CD14-positive monocyte (primary cell): ENCODE measurements at regions not wholly inside any gene's neighbourhood (a gene's known extent, or its start where the extent isn't known, plus 50 kb on each side); places are given as distances from the start of the nearest gene placed in this dataset.

Experiments used
- DNase-seq, 3 donors: peaks; one replicate each; pipeline ENCODE4 v3.0.0-alpha.2; 2011 to 2022
- H2AFZ ChIP-seq: 2 replicates; pipeline ENCODE4 v1.6.0; 2012; ENCODE audit warnings: mild to moderate bottlenecking, low read depth, low read length, inconsistent platforms; ENCODE audit not compliant: insufficient read depth, poor library complexity, severe bottlenecking
- H3K27ac ChIP-seq, 2 donors: 1 replicate in 1 of 2; 2 replicates in 1 of 2; pipeline ENCODE4 v1.5.1; 2012 to 2013; ENCODE audit warnings: low read length in 2 of 2, control low read depth in 1 of 2, inconsistent platforms in 1 of 2, low read depth in 1 of 2, mild to moderate bottlenecking in 1 of 2
- H3K27me3 ChIP-seq, 2 donors: one replicate each; pipeline versions ENCODE4 v1.6.0 to v1.6.1; 2011 to 2013; ENCODE audit warnings: low read length in 2 of 2; ENCODE audit not compliant: control insufficient read depth in 2 of 2, insufficient read depth in 2 of 2
- H3K36me3 ChIP-seq, 2 donors: replicated peaks in 1 of 2; 1 replicate in 1 of 2; 2 replicates in 1 of 2; pipeline versions ENCODE4 v1.5.1 to v1.6.1; 2012 to 2013; ENCODE audit warnings: low read length in 2 of 2, control low read depth in 1 of 2, inconsistent platforms in 1 of 2, mild to moderate bottlenecking in 1 of 2; ENCODE audit not compliant: insufficient read depth in 2 of 2, control insufficient read depth in 1 of 2
- H3K4me1 ChIP-seq, 2 donors: 1 replicate in 1 of 2; 2 replicates in 1 of 2; pipeline versions ENCODE4 v1.5.1 to v1.6.1; 2012 to 2013; ENCODE audit warnings: low read length in 2 of 2, control low read depth in 1 of 2, inconsistent platforms in 1 of 2, mild to moderate bottlenecking in 1 of 2, moderate library complexity in 1 of 2; ENCODE audit not compliant: insufficient read depth in 2 of 2, control insufficient read depth in 1 of 2
- H3K4me2 ChIP-seq: replicated peaks from 2 replicates; pipeline ENCODE3; 2012; ENCODE audit warnings: low read length, moderate library complexity, mild to moderate bottlenecking; ENCODE audit not compliant: poor library complexity, severe bottlenecking; ENCODE audit errors: extremely low read depth
- H3K4me3 ChIP-seq, 3 experiments: fragments of 200-600 bp in 1 of 3; sonication (generic) in 1 of 3; replicated peaks in 1 of 3; 1 replicate in 2 of 3; 2 replicates in 1 of 3; pipeline ENCODE4 v1.5.1; 2011 to 2013; ENCODE audit warnings: low read length in 3 of 3, mild to moderate bottlenecking in 3 of 3, control low read depth in 2 of 3, low read depth in 2 of 3, inconsistent platforms in 1 of 3, moderate library complexity in 1 of 3
- H3K79me2 ChIP-seq: 2 replicates; pipeline ENCODE4 v1.6.0; 2012; ENCODE audit warnings: mild to moderate bottlenecking, control low read depth, inconsistent platforms, low read length, moderate library complexity; ENCODE audit not compliant: insufficient read depth
- H3K9ac ChIP-seq: 2 replicates; pipeline ENCODE4 v1.6.0; 2017; ENCODE audit warnings: low read length, mild to moderate bottlenecking; ENCODE audit not compliant: insufficient read depth, poor library complexity, severe bottlenecking
- H3K9me3 ChIP-seq, 2 donors: replicated peaks in 1 of 2; 1 replicate in 1 of 2; 2 replicates in 1 of 2; pipeline versions ENCODE4 v1.5.1 to v1.6.1; 2012 to 2013; ENCODE audit warnings: low read length in 2 of 2, control low read depth in 1 of 2; ENCODE audit not compliant: control insufficient read depth in 1 of 2, insufficient read depth in 1 of 2
- H4K20me1 ChIP-seq: 2 replicates; pipeline ENCODE4 v1.6.0; 2012; ENCODE audit warnings: mild to moderate bottlenecking, low read length, control low read depth, moderate library complexity; ENCODE audit not compliant: insufficient read depth
- H3K27ac Mint-ChIP-seq, 7 donors: one replicate each; pipeline ENCODE4 v1.8.0; 2020; ENCODE audit warnings: mild to moderate bottlenecking in 7 of 7, mixed read lengths in 7 of 7, moderate library complexity in 6 of 7, inconsistent platforms in 2 of 7
- H3K27me3 Mint-ChIP-seq, 3 donors: one replicate each; pipeline ENCODE4 v1.8.0; 2021 to 2022; ENCODE audit warnings: low read depth in 3 of 3, mild to moderate bottlenecking in 3 of 3, mixed read lengths in 3 of 3, moderate library complexity in 3 of 3, inconsistent platforms in 1 of 3
- H3K36me3 Mint-ChIP-seq, 2 donors: one replicate each; pipeline ENCODE4 v1.8.0; 2020; ENCODE audit warnings: mixed read lengths in 2 of 2, inconsistent platforms in 1 of 2, mild to moderate bottlenecking in 1 of 2
- H3K4me1 Mint-ChIP-seq: one replicate; pipeline ENCODE4 v1.8.0; 2020; ENCODE audit warnings: mild to moderate bottlenecking, mixed read lengths
- H3K4me3 Mint-ChIP-seq, 2 donors: one replicate each; pipeline ENCODE4 v1.8.0; 2020; ENCODE audit warnings: mild to moderate bottlenecking in 2 of 2, mixed read lengths in 2 of 2, moderate library complexity in 1 of 2
- H3K9me3 Mint-ChIP-seq, 7 donors: one replicate each; pipeline ENCODE4 v1.8.0; 2020 to 2022; ENCODE audit warnings: mixed read lengths in 7 of 7, mild to moderate bottlenecking in 6 of 7, moderate library complexity in 6 of 7, inconsistent platforms in 2 of 7
- CTCF ChIP-seq: fragments of 200-600 bp; IDR thresholded peaks from one replicate; pipeline ENCODE4 v1.8.0; 2022; ENCODE audit warnings: antibody characterized with exemption, mild to moderate bottlenecking
- WGBS: methylation state at CpG from one replicate; pipeline ENCODE4 v1.1.5; 2013; ENCODE audit warnings: missing lambda C conversion rate; ENCODE audit not compliant: insufficient coverage; 5-methylcytosine and 5-hydroxymethylcytosine counted together
- intact Hi-C, 2 donors: fragments of 100-400 bp; cut with micrococcal nuclease; formaldehyde crosslinking; loops; one replicate each; pipeline versions ENCODE4 v1.15.0 to v1.15.1; 2023

- Mint-ChIP-seq H3K27ac (no peak overlapping the region), H3K27me3 (peaks cover 15 to 60% (median 15%) of the 10 kb centered on the region in 3 donors), H3K36me3 (no peaks in the 10 kb centered on the region), H3K9me3 (no peaks in the 10 kb centered on the region), H3K4me3 (no peak overlapping the region), H3K4me1 (peaks cover 7% of the 10 kb centered on the region)
- H4K20me1 ChIP-seq: no peaks in the 10 kb centered on the region
- WGBS: 90% methylated on average over 18 of the region's 18 CpGs
- H2AFZ ChIP-seq: no peak overlapping the region
- DNase-seq: no peak
- H3K9ac ChIP-seq: no peak overlapping the region
- no peak for TF ChIP-seq CTCF
- peaks cover 0 to 4% of the 10 kb centered on the region in 2 donors for H3K27me3 ChIP-seq
- intact Hi-C loops: loop anchor here (5.0 kb wide), 2 partner anchors 711 to 716 kb away; no protein-coding TSS in a partner anchor
- no peaks in the 10 kb centered on the region for H3K79me2 ChIP-seq
- peaks cover 0 to 5% of the 10 kb centered on the region in 2 donors for H3K4me1 ChIP-seq
- no peak overlapping the region for H3K27ac ChIP-seq
- H3K4me2 ChIP-seq: no peak overlapping the region
- H3K36me3 ChIP-seq: no peaks in the 10 kb centered on the region
- H3K9me3 ChIP-seq: no peaks in the 10 kb centered on the region
- H3K4me3 ChIP-seq: no peak overlapping the region
These were observed 66.1 kb upstream of the PPP1R26 start for GRCh38 chr9:135413461-135413860.

- Histone ChIP-seq H3K36me3 (no peaks in the 10 kb centered on the region), H3K79me2 (no peaks in the 10 kb centered on the region), H3K4me2 (no peak overlapping the region), H3K9ac (no peak overlapping the region), H3K27me3 (peaks cover 0 to 4% of the 10 kb centered on the region in 2 donors), H3K4me3 (no peak overlapping the region), H3K9me3 (no peaks in the 10 kb centered on the region), H3K27ac (no peak overlapping the region), H4K20me1 (no peaks in the 10 kb centered on the region), H2AFZ (no peak overlapping the region), H3K4me1 (peaks cover 0 to 5% of the 10 kb centered on the region in 2 donors)
- no peak for DNase-seq
- Mint-ChIP-seq H3K9me3 (peaks cover 0 to 3% (median 0%) of the 10 kb centered on the region in 7 donors), H3K27ac (no peak overlapping the region), H3K4me1 (peaks cover 7% of the 10 kb centered on the region), H3K27me3 (peaks cover 20 to 64% (median 21%) of the 10 kb centered on the region in 3 donors), H3K4me3 (no peak overlapping the region), H3K36me3 (no peaks in the 10 kb centered on the region)
- intact Hi-C loops: loop anchor here (5.0 kb wide), 2 partner anchors 712 to 717 kb away; no protein-coding TSS in a partner anchor
- WGBS: 54% methylated on average over 7 of the region's 13 CpGs
- no peak for TF ChIP-seq CTCF
These were observed 65.3 kb upstream of the PPP1R26 start for GRCh38 chr9:135414293-135414692.
